H7 (cell line): ENCODE measurements at regions not wholly inside any gene's neighbourhood (a gene's known extent, or its start where the extent isn't known, plus 50 kb on each side); places are given as distances from the start of the nearest gene placed in this dataset.

Experiments
- DNase-seq: peaks from one replicate; pipeline ENCODE4 v3.0.0; 2012
- H3K27me3 ChIP-seq: 2 replicates; pipeline ENCODE4 v1.6.0; 2011; ENCODE audit warnings: mild to moderate bottlenecking, low read length; ENCODE audit not compliant: control insufficient read depth, insufficient read depth
- H3K36me3 ChIP-seq: replicated peaks from 2 replicates; pipeline ENCODE4 v1.5.1; 2011; ENCODE audit warnings: low read length; ENCODE audit not compliant: control insufficient read depth, insufficient read depth
- H3K4me3 ChIP-seq: 2 replicates; pipeline ENCODE4 v1.5.1; 2011; ENCODE audit warnings: low read depth, mild to moderate bottlenecking, control low read depth, low read length, moderate library complexity; ENCODE audit not compliant: insufficient read depth

- H3K27me3 ChIP-seq, result no peaks in the 10 kb centered on the region
- no peak for DNase-seq
- H3K4me3 ChIP-seq, result no peak overlapping the region
- no peaks in the 10 kb centered on the region for H3K36me3 ChIP-seq
Observed at GRCh38 chr14:98085751-98086150, 1186.2 kb downstream of the BCL11B start.

- Histone ChIP-seq H3K27me3 (no peaks in the 10 kb centered on the region), H3K36me3 (no peaks in the 10 kb centered on the region), H3K4me3 (no peak overlapping the region)
- no peak for DNase-seq
Observed at GRCh38 chr14:98093111-98093510, 1178.9 kb downstream of the BCL11B start.

- H3K4me3 ChIP-seq, result no peak overlapping the region
- no peak for DNase-seq
- H3K36me3 ChIP-seq, result no peaks in the 10 kb centered on the region
- H3K27me3 ChIP-seq, result no peaks in the 10 kb centered on the region
Observed at GRCh38 chr14:98099527-98099926, 1172.5 kb downstream of the BCL11B start.

- Histone ChIP-seq H3K4me3 (no peak overlapping the region), H3K36me3 (no peaks in the 10 kb centered on the region), H3K27me3 (no peaks in the 10 kb centered on the region)
- no peak for DNase-seq
Observed at GRCh38 chr14:98101323-98101722, 1170.7 kb downstream of the BCL11B start.

GRCh38 chr14:98103705-98104104 is 1168.3 kb downstream of the BCL11B start:
- no peak for DNase-seq
- H3K36me3 ChIP-seq, result no peaks in the 10 kb centered on the region
- no peak overlapping the region for H3K4me3 ChIP-seq
- no peaks in the 10 kb centered on the region for H3K27me3 ChIP-seq

GRCh38 chr14:98109326-98109725 is 1162.7 kb downstream of the BCL11B start:
- DNase-seq, result no peak
- Histone ChIP-seq H3K4me3 (no peak overlapping the region), H3K36me3 (no peaks in the 10 kb centered on the region), H3K27me3 (no peaks in the 10 kb centered on the region)

GRCh38 chr14:98112194-98112780 is 1159.7 kb downstream of the BCL11B start:
- DNase-seq, result no peak
- Histone ChIP-seq H3K27me3 (no peaks in the 10 kb centered on the region), H3K4me3 (no peak overlapping the region), H3K36me3 (no peaks in the 10 kb centered on the region)

GRCh38 chr14:98114122-98114895 is 1157.7 kb downstream of the BCL11B start:
- Histone ChIP-seq H3K4me3 (no peak overlapping the region), H3K36me3 (no peaks in the 10 kb centered on the region), H3K27me3 (no peaks in the 10 kb centered on the region)
- no peak for DNase-seq

GRCh38 chr14:98114946-98115345 is 1157.1 kb downstream of the BCL11B start:
- Histone ChIP-seq H3K27me3 (no peaks in the 10 kb centered on the region), H3K36me3 (no peaks in the 10 kb centered on the region), H3K4me3 (no peak overlapping the region)
- no peak for DNase-seq

GRCh38 chr14:98118749-98119148 is 1153.2 kb downstream of the BCL11B start:
- no peaks in the 10 kb centered on the region for H3K27me3 ChIP-seq
- H3K36me3 ChIP-seq, result no peaks in the 10 kb centered on the region
- H3K4me3 ChIP-seq, result no peak overlapping the region
- DNase-seq, result no peak

- Histone ChIP-seq H3K36me3 (no peaks in the 10 kb centered on the region), H3K4me3 (no peak overlapping the region), H3K27me3 (no peaks in the 10 kb centered on the region)
- DNase-seq, result no peak
Observed at GRCh38 chr14:98119739-98120138, 1152.3 kb downstream of the BCL11B start.

GRCh38 chr14:98120831-98121464 is 1151.0 kb downstream of the BCL11B start:
- H3K27me3 ChIP-seq, result no peaks in the 10 kb centered on the region
- no peak overlapping the region for H3K4me3 ChIP-seq
- no peak for DNase-seq
- no peaks in the 10 kb centered on the region for H3K36me3 ChIP-seq

GRCh38 chr14:98122527-98122926 is 1149.5 kb downstream of the BCL11B start:
- H3K27me3 ChIP-seq, result no peaks in the 10 kb centered on the region
- no peaks in the 10 kb centered on the region for H3K36me3 ChIP-seq
- H3K4me3 ChIP-seq, result no peak overlapping the region
- DNase-seq, result no peak

GRCh38 chr14:98130691-98131090 is 1141.3 kb downstream of the BCL11B start:
- no peak overlapping the region for H3K4me3 ChIP-seq
- H3K36me3 ChIP-seq, result no peaks in the 10 kb centered on the region
- no peak for DNase-seq
- no peaks in the 10 kb centered on the region for H3K27me3 ChIP-seq

GRCh38 chr14:98131406-98131805 is 1140.6 kb downstream of the BCL11B start:
- DNase-seq, result no peak
- Histone ChIP-seq H3K4me3 (no peak overlapping the region), H3K27me3 (no peaks in the 10 kb centered on the region), H3K36me3 (no peaks in the 10 kb centered on the region)
